Amniotic epithelial cell (primary cell): ENCODE measurements at regions not wholly inside any gene's neighbourhood (a gene's known extent, or its start where the extent isn't known, plus 50 kb on each side); places are given as distances from the start of the nearest gene placed in this dataset.
"Not testable (repeated sequence)": the region's sequence is repeated elsewhere in the genome, so short reads cannot be mapped to it uniquely, and the experiment has no call there.

Experiments used
- DNase-seq: peaks from one replicate; pipeline ENCODE4 v3.0.0-alpha.2; 2010; ENCODE audit warnings: low read depth

DNA sequence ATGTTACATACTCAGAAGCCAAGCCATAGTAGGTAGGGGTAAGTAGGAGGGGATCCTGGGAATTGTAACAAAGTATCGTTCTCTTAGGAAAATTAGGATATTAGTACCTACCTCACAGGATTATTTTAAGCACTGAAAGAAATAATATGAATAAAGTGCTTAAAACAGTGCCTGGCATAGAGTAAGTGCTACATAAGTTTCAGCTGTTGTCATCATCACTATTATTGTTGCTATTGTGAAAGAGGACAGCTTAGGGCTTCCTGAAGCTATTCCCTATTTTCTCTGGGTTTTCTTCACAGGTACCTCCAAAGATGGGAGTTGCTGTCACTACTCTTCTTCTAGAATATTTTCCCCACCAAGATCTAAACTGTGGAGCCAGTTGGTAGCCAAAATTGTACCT is 443.7 kb upstream of the FGF16 start:
- DNase-seq = no peak

DNA sequence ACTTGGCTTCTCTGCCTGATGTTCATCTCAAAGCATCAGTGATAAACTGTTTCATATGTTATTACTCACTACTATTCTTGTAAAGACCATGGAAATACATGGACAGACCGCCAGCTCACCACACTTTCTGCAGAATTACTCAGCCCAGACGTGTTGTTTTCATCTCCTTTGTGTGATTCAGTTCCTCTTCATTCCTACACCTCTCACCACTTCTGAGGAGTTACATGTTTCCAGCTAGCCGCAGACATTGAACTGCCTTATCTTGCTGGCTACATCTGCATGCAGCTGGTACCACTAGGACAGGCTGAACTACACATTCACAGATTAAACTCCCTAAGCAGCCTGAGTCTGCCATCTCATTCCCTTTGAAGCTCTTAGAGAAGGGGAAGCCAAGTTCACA is 443.2 kb upstream of the FGF16 start:
- no peak for DNase-seq

DNA sequence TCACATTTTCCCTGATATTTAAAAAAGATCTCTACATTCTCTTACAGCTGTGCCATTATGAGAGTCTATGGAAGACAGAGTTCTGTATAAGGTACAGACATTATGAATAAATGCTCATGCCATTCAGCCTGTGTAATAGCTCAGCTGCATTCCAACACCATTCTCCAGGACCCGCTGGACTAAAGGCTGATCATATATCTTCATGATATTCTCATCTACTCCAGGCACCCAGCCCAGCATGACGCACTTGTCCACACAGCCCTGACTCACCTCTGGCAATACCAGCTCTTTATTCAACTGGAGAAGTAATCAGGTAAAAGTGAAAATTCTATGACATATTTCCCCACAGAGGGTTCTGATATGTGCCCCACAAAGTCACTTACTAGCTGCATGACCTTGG is 437.5 kb upstream of the FGF16 start:
- no peak for DNase-seq

DNA sequence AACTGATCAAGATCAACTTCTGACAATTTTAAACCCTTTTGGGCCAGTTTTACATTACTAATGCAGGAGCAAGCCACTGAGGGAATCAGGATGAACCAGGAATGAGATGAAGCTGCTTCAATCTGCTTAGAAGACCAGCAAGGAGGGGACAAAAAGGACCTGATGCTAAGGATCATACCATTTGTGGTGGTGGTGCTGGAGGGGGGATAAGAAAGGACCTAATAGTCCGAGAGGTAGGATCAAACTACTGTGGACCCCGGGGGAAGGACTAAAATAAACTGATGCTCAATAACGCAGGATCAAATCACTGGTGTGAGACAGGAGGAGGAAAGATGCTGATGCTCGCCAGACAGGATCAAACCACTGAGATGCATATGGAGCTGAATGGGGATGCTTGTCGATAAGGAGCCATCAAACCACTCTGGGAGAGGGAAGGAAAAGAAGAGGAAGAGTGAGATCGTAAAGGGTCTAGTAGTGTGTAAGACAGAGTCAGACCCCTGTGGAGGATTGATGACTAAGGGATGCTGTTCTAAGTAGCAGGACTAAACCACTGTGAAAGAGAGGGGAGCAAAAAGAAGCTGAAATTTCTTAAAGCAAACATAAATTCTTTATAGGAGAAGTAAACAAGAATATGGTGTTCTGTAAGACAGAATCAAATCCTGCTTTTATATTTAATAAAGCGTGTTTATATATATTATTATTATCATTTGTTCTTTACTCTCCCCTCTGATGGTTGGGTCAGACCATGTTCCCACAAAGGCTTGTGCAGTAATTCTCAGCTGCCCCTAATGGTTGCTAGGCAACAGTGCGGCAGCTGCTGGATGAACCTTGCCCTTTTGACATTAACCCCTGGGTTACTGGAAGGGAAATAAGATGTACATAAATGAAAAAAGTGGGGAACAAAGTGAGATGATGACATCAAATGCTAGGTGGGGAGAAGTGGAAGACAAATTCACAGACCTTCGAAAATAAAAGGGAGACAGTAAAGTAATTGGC is 432.5 kb upstream of the FGF16 start:
- no peak for DNase-seq

DNA sequence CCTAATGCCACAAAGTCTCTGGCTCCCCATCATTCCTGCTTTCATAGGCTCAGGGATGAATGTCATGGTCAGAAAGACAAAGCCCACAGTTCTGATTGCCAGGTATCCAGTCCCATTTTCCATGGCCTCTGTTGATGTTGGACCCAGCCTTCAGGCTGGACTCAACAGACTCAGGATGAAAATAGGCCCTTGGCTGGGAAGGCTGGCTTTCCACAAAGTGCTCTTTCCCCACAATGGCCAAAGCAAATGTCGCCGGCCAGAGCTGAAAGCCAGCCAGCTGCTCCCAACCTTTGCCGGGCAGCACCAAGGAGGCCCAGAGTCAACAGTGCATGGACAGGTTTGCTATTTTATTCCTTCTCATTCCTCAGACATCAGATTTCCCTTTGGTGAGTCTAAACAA is 430.1 kb upstream of the FGF16 start:
- no peak for DNase-seq

DNA sequence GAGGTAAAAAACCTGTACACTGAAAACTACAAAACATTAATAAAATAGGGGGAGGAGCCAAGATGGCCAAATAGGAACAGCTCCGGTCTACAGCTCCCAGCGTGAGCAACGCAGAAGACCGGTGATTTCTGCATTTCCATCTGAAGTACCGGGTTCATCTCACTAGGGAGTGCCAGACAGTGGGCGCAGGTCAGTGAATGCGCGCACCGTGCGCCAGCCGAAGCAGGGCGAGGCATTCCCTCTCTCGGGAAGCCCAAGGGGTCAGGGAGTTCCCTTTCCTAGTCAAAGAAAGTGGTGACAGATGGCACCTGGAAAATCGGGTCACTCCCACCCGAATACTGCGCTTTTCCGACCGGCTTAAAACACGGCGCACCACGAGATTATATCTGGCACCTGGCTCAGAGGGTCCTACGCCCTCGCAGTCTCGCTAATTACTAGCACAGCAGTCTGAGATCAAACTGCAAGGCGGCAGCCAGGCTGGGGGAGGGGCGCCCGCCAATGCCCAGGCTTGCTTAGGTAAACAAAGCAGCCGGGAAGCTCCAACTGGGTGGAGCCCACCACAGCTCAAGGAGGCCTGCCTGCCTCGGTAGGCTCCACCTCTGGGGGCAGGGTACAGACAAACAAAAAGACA is 400.9 kb upstream of the FGF16 start:
- not testable (repeated sequence) for DNase-seq

DNA sequence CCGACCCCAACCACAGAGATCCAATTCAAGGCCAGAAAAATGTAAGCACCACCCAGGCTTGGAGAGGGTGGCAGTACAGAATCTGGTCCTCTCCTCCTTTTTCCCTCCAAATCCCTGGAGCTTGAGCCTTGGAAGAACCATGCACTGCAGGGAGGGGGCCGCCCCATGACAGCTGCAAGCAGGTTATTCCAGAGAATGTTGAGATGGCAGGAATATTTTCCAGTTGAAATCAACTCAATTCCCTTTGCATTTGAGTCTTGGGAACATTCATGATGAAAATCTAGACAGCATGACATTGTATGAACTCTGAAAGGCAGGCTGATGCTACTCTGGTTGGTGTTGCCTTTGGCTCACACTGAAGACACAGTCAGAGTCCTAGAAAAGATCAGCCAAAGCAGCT is 386.6 kb upstream of the FGF16 start:
- DNase-seq = no peak

DNA sequence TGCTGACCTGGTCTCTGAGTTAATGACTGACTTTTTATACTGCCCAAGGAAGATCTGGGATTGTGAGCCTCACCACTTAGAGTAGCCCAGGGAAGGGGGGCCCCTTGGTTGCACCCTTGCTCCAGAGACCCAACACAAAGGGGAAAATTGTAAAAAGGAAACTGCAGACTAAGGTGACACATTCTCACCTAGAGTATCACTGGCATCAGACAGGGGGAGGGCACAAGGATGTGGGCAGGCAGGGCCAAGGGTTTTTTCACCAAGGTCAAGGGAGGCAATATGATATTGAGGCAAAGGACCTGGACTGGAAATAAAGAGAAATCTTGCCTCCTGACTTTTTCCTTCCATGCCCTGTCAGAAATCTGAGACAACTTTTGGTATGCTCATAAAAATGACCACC is 386.2 kb upstream of the FGF16 start:
- DNase-seq = no peak

DNA sequence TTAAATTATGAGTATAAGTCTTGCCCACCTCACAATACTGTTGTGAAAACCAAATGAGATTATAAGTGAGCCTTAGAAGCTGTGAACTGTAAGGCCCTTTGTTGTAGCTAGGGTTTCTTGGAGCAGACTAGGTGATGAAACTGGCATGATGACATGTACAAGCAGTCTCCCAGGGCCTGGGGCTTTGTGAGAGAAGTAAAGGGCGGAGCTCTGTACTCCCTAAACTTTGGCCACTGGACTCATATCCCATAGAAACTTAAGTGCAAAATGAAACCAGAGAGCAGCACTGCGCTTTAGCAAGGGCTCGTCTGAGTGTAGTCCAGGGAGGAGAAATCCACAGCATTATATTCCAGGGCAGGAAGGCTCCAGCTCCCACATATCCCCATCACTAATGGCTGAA is 385.6 kb upstream of the FGF16 start:
- no peak for DNase-seq

DNA sequence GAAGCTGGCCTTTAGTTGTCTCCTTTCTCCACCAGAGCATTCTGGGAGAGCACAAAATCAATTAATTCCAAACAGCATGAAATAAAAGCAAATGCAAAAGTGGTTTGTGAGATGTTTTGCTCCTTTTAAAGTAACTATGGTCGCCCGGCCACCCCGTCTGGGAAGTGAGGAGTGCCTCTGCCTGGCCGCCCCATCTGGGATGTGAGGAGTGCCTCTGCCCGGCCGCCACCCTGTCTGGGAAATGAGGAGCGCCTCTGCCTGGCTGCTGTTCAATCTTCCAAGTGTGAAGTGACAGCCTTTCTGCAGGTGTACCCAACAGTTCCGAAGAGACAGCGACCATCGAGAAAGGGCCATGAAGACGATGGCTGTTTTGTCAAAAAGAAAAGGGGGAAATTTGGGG is 381.3 kb upstream of the FGF16 start:
- DNase-seq = no peak

DNA sequence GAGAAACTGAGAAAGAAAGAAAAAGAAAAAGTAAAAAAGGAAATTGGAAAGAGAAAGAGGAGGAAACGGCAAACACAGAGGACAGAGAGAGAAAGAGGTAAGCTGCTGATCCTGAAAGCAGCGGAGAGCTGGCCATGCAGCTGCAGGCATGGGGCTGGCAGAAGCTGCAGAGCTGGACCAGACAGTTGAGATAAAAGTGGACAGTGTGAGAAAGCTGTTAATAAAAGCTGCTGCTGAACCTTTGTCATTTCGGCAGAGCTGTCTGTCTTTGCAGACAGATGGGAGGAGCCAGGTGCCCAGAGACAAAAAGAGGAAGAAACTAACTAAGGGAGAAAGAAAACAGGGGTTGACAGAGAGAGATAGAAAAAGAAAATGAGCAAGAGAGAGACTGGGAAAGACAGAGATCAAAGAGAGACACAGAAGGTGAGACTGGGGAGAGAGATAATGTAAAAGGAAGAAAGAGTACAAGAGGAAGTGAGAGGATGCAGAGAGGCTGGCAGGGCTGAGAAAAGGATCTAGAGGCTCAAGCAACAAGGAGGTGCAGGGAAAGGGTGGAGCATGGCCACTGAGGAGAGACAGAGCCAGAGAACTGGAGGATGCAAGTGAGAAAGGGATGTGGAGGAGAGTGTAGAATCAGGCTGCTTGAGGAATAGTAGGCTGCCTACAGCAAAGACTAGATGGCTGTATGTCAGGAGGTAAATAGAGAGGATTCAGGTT is 376.8 kb upstream of the FGF16 start:
- no peak for DNase-seq

DNA sequence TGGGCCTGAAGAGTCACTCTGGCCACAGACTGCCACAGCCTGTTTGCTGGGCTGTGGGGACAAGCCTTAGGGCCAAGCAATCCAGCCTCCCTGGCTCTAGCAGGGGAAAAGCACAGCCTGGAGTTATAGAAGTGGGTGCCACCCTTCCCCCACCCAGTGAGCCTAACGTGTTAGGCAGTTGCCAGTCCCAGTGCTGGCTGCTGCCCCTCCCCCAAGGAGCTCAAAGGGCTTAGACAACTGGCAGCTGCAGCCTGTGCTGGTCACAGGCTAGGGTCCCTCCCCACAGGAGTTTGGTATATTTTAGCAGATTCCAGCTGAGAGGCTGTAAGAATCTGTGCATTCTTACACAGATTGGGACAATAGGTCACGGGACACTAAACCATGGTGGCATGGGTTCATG is 370.3 kb upstream of the FGF16 start:
- no peak for DNase-seq

DNA sequence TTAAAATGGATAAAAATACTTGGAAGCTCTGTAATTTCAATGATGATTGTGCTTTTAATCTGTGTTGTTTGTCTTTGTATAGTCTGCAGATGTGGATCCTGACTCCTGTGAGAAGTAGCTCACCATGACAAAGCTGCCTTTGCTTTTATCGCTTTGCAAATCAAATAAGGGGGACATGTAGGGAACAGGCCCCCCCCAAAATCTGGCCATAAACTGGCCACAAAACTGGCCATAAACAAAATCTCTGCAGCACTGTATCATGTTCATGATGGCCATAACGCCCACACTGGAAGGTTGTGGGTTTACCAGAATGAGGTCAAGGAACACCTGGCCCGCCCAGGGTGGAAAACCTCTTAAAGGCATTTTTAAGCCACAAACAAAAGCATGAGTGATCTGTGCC is 366.0 kb upstream of the FGF16 start:
- not testable (repeated sequence) for DNase-seq

DNA sequence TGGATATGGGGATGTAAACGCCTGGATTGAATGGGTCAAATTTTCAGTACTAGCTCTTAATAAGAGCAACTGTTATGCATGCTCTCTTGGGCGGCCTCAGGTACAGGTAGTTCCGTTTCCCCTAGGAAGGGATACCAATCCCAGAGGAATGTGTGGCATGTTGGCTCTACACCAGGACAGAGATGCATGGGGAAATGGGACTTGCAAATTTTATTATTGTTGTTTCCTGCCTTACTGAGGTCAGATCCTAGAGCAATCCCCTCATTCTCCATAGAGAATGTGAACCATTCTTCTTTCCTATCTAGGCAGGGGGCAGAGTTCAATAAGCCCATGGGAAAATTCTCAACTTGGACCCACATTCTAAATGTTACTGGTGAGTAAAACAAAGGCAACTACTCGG is 361.8 kb upstream of the FGF16 start:
- no peak for DNase-seq

DNA sequence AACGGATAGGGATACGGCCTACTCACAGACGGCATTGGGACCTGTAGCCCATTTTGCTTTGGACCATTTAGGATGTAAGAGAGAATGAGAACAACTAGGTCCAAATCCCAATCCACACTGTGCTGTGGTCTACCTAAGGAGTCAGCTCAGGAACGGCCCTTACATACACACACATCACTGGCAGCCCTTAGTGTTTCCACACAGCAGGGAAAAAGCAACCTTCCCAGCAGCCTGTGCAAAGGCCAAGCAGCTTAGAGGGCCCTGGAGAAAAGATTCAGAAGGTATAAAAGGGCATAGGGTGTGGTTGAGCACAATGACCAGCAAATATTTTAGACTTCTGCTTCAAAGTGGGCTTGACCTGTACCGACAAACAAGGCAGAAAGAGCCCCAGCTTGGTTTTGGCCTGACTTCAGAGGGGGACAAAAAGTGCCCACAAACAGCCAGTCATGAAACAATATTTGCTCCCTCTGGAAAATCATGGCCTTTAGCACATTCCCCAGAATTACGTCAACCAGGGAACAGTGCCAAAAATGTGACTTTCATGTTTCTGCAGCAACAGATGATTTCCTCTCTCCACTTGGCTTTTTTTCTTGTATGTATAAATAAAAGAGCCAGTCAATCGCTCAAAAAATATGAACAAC is 359.5 kb upstream of the FGF16 start:
- no peak for DNase-seq

DNA sequence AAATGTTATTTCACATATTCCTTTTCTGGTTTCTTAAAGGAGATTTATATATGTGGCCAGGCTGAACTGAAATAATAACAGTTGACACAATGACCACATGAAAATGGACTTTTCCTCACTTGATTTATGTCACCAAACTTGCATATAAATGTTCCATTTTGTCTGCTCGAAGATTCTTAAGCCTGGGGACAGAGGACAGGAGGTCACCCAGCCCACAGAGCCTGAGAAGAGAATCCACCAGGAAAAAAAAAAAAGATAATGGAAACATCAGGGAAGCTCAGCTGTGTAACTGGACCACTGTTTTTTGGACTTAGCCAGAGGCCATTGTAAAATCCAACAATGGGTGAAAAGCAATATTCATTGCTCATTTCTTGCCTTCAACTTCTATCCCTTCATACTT is 359.0 kb upstream of the FGF16 start:
- DNase-seq = no peak

DNA sequence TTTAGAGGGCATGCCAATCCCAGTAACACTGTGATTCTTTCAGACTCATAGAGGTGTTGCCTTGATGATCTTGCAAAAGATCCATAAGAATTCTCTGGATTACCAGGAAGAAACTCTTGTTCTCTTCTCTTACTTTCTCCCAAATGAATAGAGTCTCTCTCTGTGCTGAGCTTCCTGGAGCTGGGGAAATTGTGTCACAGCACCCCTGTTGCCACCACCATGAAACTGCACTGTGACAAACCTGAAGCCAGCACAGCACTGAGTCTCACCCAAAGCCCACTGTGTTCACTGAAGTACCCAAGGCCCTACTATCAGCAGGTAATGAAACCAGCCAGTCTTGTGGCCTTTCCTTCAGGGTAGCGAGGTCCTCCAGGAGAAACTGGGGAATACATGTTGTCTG is 332.7 kb upstream of the FGF16 start:
- no peak for DNase-seq

DNA sequence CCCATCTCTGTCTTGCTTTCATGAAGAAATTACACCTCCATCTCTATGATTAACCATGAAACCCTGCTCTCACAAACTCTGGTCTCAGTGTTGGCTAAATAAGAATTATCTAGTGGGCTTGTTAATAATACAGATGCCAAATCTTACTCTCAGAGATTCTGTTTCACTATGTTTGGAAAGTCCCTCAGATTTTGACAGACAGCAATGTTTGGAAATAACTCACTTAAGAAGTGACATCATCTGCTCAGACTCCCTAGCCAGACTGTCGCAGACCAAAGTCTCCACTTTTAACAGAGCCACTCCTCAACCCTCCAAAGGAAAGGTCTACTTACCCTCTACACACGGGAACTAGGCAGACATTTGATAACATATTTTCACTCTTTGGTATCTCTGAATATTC is 328.5 kb upstream of the FGF16 start:
- DNase-seq = no peak

DNA sequence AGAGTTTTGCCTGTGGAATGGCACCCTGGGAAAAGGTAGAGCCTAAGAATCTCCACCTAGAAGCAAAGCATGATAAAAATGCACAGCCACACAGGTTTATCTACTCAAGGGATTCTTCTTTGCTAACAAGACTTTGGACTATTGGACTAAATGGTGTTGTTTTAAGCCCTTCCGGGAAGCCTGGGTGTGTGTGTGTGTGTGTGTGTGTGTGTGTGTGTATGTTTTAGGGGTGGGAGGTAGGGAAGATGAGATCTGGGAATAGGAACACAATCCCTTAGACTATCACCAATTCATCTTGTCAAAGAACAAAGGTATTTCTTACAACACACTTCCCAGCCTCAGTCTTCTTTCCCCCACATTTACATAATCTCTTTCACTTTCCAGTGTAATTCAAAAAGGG is 327.5 kb upstream of the FGF16 start:
- DNase-seq = no peak

DNA sequence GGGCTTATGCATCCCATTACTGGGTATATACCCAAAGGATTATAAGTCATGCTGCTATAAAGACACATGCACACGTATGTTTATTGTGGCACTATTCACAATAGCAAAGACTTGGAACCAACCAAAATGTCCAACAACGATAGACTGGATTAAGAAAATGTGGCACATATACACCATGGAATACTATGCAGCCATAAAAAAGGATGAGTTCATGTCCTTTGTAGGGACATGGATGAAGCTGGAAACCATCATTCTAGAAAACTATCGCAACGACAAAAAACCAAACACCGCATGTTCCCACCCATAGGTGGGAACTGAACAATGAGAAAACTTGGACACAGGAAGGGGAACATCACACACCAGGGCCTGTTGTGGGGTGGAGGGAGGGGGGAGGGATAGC is 323.3 kb upstream of the FGF16 start:
- not testable (repeated sequence) for DNase-seq

DNA sequence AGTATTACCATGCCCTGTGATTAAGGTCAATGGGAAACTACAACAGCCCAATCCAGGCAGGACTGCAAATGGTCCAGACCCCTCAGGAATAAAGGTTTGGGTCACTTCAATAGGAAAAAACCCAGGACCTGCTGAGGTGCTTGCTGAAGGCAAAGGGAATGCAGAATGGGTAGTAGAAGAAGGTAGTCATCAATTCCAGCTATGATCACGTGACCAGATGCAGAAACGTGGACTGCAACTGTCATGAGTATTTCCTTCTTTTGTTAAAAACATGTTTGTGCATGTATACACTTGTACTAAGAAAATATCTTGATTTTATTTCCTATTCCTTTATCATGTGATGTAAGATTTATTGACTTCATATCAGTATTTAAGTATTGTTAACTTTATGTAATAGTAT is 319.6 kb upstream of the FGF16 start:
- DNase-seq = not testable (repeated sequence)

DNA sequence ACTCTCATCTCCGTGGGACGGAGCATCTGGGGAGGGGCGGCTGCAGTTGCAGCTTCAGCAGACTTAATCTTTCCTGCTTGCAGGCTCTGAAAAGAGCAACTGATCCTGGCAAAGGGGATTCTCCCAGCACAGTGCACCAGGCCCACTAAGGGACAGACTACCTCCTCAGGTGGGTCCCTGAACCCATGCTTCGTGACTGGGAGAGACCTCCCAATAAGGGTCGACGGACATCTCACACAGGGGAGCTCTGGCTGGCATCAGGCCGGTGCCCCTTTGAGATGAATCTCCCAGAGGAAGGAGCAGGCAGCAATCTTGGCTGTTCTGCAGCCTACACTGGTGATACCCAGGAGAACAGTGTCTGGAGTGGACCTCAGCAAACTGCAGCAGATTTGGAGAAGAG is 303.3 kb upstream of the FGF16 start:
- DNase-seq = no peak
